GM20000 (cell line): ENCODE measurements at regions not wholly inside any gene's neighbourhood (a gene's known extent, or its start where the extent isn't known, plus 50 kb on each side); places are given as distances from the start of the nearest gene placed in this dataset.

Experiments used
- DNase-seq: peaks from one replicate; pipeline ENCODE4 v3.0.0; 2012; ENCODE audit warnings: low spot score
- TF ChIP-seq, protein P1 (sequence below): IDR thresholded peaks from 2 replicates; pipeline ENCODE4 v1.5.1; 2012; ENCODE audit warnings: mild to moderate bottlenecking, control low read depth; ENCODE audit errors: extremely low read depth, missing control alignments

GRCh38 chr9:638152-638551 lies 203.3 kb upstream of the DMRT1 start:
- no peak for DNase-seq
- TF ChIP-seq, protein P1, sequence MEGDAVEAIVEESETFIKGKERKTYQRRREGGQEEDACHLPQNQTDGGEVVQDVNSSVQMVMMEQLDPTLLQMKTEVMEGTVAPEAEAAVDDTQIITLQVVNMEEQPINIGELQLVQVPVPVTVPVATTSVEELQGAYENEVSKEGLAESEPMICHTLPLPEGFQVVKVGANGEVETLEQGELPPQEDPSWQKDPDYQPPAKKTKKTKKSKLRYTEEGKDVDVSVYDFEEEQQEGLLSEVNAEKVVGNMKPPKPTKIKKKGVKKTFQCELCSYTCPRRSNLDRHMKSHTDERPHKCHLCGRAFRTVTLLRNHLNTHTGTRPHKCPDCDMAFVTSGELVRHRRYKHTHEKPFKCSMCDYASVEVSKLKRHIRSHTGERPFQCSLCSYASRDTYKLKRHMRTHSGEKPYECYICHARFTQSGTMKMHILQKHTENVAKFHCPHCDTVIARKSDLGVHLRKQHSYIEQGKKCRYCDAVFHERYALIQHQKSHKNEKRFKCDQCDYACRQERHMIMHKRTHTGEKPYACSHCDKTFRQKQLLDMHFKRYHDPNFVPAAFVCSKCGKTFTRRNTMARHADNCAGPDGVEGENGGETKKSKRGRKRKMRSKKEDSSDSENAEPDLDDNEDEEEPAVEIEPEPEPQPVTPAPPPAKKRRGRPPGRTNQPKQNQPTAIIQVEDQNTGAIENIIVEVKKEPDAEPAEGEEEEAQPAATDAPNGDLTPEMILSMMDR: no peak

DNA sequence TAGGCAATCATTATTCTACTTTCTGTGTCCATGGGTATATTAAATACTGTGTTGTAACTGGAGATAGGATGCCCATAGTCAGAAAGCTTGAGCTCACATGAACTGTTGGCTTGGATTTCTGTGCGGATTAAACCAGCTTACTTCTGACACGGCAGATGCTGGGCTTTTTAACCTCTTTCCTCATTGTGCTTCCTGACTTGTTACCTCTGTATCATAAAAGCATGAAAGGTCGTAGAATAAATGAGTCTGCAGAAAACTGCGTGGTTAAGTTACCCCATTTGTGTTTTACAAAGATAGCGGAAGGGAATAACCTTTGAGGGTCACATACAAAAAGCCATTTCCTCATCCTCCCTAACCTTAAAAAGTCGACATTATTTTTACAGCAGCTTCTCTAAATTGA lies 199.5 kb upstream of the DMRT1 start:
- DNase-seq: no peak
- TF ChIP-seq, protein P1: no peak

- DNase-seq: no peak
- TF ChIP-seq, protein P1: no peak
These were observed 197.5 kb upstream of the DMRT1 start for GRCh38 chr9:643966-644365.

DNA sequence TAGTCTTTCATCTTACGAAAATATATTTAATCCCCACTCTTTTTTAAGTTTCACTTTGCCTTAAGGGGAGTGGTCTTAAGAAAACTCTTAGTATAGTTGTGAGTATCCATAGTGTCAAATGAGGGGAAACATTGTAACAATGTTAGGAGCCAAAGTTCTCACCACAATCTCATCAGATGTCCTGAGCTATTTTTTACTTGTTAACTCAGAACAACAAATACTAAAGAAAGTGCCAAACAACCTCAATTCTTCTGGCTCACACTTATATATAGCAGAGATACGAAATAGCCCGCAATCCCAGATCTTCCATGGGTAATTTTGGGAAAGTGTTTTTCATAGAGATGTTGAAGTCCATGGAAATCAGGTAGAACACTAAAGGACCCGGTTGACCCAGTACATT lies 194.0 kb upstream of the DMRT1 start:
- DNase-seq: no peak
- TF ChIP-seq, protein P1: no peak

DNA sequence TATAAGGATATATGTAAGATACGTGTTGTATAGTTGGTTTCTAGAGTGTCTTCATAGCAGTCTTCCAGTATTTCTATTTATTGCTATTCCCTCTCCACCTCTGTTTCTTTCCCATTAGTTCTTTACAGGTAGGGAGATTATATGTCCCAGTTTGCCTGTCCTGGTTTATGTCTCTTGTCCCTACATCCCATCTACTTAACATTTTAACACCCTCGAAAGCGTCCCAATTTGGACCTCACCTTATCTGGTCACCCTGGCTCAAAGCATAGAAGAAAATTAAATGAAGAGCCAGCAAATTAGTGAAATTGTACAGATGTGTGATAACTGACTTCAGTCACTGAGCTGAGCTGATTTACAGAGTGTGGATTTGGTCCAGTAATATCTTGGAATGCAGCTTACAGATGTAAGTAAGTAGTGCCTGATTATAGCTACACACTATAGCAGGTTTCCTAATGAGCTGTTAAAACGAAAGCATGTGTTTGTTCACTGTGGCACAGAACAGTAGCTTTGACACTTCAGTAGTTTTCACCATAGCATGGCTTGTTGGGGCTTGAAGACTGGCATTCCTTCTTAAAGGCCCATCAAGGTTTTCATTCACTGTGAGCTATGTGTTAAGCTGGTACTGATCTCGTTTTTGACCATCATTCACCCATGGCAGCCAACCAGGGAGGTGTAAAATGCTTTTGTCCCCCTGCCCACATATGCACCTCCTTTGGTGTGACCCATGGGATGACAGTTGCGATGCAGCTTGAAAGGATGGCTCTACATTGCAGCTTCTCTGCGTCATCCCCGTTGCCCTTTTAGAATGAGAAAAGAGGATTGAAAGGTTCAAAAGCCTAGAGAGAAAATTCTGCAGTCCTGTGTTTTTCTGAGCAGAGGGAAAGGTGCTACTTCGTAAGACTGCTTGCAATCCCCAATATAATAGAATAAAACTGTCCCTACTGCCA lies 192.1 kb upstream of the DMRT1 start:
- DNase-seq: no peak
- TF ChIP-seq, protein P1: no peak

DNA sequence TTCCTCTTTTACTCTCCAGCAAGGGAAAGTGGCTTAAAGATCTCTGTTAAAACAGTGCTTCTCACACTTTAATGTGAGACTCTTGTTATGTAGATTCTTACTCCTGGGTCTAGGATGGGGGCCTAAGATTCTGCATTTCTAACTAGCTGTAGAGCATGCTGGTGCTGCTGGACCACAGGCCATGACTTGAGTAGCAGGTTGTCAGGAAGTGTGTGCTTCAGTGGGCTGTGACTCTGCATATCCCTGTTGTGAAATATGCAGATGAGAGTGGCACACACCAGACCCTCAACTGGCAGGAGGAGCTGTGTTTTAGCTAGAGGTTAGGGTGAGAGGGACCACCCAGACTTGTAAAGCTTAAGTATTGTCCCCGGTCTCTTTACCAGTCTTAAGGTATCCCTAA lies 191.1 kb upstream of the DMRT1 start:
- TF ChIP-seq, protein P1: no peak
- no peak for DNase-seq

DNA sequence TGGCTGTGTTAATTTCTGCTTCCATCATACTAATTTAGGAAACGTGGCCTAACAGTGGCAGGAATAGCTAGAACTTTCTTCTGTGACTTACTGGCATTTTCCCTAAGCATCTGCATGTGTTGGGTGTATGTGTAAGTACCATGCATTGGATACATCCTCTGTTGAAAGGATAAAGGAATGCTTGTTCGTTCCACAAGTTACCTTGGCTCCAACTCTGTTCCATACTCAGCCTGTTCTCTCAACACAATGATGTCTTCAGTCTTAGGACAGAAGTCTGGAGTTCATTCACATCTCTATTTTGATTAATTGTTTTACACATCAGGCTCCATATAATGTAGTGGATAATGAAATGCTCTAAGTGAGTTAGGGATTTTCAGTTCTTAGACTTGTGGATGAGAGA lies 190.1 kb upstream of the DMRT1 start:
- DNase-seq: no peak
- TF ChIP-seq, protein P1: no peak
